Activated CD4-positive, alpha-beta memory T cell treated with anti-CD3 and anti-CD28 coated beads, Interleukin-2, amount 10 ng/mL, durations not matched to agents 7 days and 5 days (primary cell): ENCODE measurements at regions not wholly inside any gene's neighbourhood (a gene's known extent, or its start where the extent isn't known, plus 50 kb on each side); places are given as distances from the start of the nearest gene placed in this dataset.

Experiments
- CTCF ChIA-PET: fragments of 350-600 bp; sonication (Branson Sonifier 250); formaldehyde crosslinking; loops from one replicate; lab custom pipeline; 2021; ENCODE audit warnings: antibody characterized with exemption, inconsistent platforms; lab: Charles Lee
- POLR2A ChIA-PET: fragments of 350-600 bp; sonication (Branson Sonifier 250); formaldehyde crosslinking; loops from one replicate; lab custom pipeline; 2021; ENCODE audit warnings: antibody characterized with exemption; lab: Charles Lee
- DNase-seq: peaks from one replicate; pipeline ENCODE4 v3.0.0-alpha.2; 2020
- H3K27ac Mint-ChIP-seq: one replicate; pipeline ENCODE4 v1.8.0; 2021; ENCODE audit warnings: mild to moderate bottlenecking, mixed read lengths
- H3K27me3 Mint-ChIP-seq: one replicate; pipeline ENCODE4 v1.8.0; 2021; ENCODE audit warnings: mixed read lengths
- H3K36me3 Mint-ChIP-seq: one replicate; pipeline ENCODE4 v1.8.0; 2021; ENCODE audit warnings: low read depth, mixed read lengths
- H3K4me1 Mint-ChIP-seq: one replicate; pipeline ENCODE4 v1.8.0; 2021; ENCODE audit warnings: mixed read lengths
- H3K4me3 Mint-ChIP-seq: one replicate; pipeline ENCODE4 v1.8.0; 2021; ENCODE audit warnings: mild to moderate bottlenecking, mixed read lengths
- H3K9me3 Mint-ChIP-seq: one replicate; pipeline ENCODE4 v1.8.0; 2021; ENCODE audit warnings: mixed read lengths

- no peak for DNase-seq
- H3K27ac Mint-ChIP-seq = no peak overlapping the region
- no peaks in the 10 kb centered on the region for H3K9me3 Mint-ChIP-seq
- no peaks in the 10 kb centered on the region for H3K36me3 Mint-ChIP-seq
- POLR2A ChIA-PET = no interaction called here
- peaks cover 1% of the 10 kb centered on the region for H3K27me3 Mint-ChIP-seq
- H3K4me1 Mint-ChIP-seq = peaks cover 6% of the 10 kb centered on the region
- H3K4me3 Mint-ChIP-seq = no peak overlapping the region
- CTCF ChIA-PET = no interaction called here
These were observed 349.9 kb upstream of the NFE2L3 start for GRCh38 chr7:25802057-25802456.

- Mint-ChIP-seq H3K36me3 (no peaks in the 10 kb centered on the region), H3K4me3 (no peak overlapping the region), H3K27me3 (peaks cover 1% of the 10 kb centered on the region), H3K4me1 (peaks cover 6% of the 10 kb centered on the region), H3K27ac (no peak overlapping the region), H3K9me3 (no peaks in the 10 kb centered on the region)
- CTCF ChIA-PET = no interaction called here
- POLR2A ChIA-PET = no interaction called here
- DNase-seq = no peak
These were observed 349.5 kb upstream of the NFE2L3 start for GRCh38 chr7:25802473-25802872.

GRCh38 chr7:25803117-25803887 is 348.7 kb upstream of the NFE2L3 start:
- H3K27ac Mint-ChIP-seq = no peak overlapping the region
- H3K36me3 Mint-ChIP-seq = no peaks in the 10 kb centered on the region
- no peaks in the 10 kb centered on the region for H3K9me3 Mint-ChIP-seq
- H3K27me3 Mint-ChIP-seq = peaks cover 5% of the 10 kb centered on the region
- POLR2A ChIA-PET = no interaction called here
- CTCF ChIA-PET = no interaction called here
- H3K4me1 Mint-ChIP-seq = peaks cover 6% of the 10 kb centered on the region
- no peak overlapping the region for H3K4me3 Mint-ChIP-seq
- DNase-seq = no peak

- Mint-ChIP-seq H3K36me3 (no peaks in the 10 kb centered on the region), H3K27me3 (peaks cover 5% of the 10 kb centered on the region), H3K9me3 (no peaks in the 10 kb centered on the region), H3K27ac (no peak overlapping the region), H3K4me3 (no peak overlapping the region), H3K4me1 (peaks cover 6% of the 10 kb centered on the region)
- CTCF ChIA-PET = no interaction called here
- DNase-seq = no peak
- POLR2A ChIA-PET = no interaction called here
These were observed 347.8 kb upstream of the NFE2L3 start for GRCh38 chr7:25804154-25804553.

GRCh38 chr7:25805027-25805687 is 346.8 kb upstream of the NFE2L3 start:
- DNase-seq = no peak
- Mint-ChIP-seq H3K4me3 (no peak overlapping the region), H3K27me3 (peaks cover 5% of the 10 kb centered on the region), H3K27ac (no peak overlapping the region), H3K9me3 (no peaks in the 10 kb centered on the region), H3K36me3 (no peaks in the 10 kb centered on the region), H3K4me1 (peaks cover 6% of the 10 kb centered on the region)
- POLR2A ChIA-PET = no interaction called here
- CTCF ChIA-PET = no interaction called here

DNA sequence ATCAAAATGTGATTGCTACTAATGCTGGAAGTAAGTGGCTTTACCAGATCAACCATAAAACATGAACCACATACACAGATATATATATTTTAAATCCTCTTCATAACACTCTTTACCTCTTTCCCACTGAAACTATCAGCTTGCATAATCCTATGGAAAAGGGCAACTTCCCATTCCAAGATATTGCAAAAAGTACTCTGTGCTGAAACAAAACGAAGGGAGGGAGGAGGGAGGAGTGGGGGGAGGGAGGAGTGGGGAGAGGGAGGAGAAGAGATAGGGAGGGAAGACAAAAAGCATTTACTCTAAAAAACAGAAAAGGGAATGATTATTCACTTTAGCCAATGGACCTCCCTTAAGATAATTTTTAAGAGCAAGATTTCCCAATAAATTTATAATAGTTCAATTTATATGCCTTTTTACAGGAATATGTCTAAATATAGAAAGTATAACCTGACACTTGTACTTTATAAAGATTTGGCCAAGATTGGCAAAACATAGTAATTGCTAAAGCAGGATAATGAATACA is 344.8 kb upstream of the NFE2L3 start:
- ChIA-PET POLR2A (no interaction called here), CTCF (no interaction called here)
- Mint-ChIP-seq H3K4me1 (peaks cover 6% of the 10 kb centered on the region), H3K27me3 (peaks cover 4% of the 10 kb centered on the region), H3K9me3 (no peaks in the 10 kb centered on the region), H3K4me3 (no peak overlapping the region), H3K36me3 (no peaks in the 10 kb centered on the region), H3K27ac (no peak overlapping the region)
- DNase-seq = no peak

DNA sequence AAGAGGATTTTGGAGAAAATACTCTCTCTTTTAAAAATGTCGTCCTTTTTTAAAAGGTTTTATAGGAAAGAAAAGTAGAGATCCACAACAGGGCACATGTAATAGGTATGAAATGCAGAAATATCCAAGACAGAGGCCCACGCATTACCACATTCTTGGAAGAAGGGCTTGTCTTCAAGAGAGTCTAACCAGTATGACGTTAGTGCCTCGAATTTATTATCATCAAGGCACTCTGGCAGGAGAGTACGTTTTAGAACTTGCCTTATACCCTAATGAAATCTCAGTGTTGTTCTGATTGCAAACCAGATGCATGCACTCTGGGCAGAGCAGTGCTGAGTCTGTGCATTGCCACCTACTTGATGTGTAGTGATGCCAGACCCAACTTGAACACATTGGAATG is 342.6 kb upstream of the NFE2L3 start:
- Mint-ChIP-seq H3K36me3 (no peaks in the 10 kb centered on the region), H3K9me3 (no peaks in the 10 kb centered on the region)

DNA sequence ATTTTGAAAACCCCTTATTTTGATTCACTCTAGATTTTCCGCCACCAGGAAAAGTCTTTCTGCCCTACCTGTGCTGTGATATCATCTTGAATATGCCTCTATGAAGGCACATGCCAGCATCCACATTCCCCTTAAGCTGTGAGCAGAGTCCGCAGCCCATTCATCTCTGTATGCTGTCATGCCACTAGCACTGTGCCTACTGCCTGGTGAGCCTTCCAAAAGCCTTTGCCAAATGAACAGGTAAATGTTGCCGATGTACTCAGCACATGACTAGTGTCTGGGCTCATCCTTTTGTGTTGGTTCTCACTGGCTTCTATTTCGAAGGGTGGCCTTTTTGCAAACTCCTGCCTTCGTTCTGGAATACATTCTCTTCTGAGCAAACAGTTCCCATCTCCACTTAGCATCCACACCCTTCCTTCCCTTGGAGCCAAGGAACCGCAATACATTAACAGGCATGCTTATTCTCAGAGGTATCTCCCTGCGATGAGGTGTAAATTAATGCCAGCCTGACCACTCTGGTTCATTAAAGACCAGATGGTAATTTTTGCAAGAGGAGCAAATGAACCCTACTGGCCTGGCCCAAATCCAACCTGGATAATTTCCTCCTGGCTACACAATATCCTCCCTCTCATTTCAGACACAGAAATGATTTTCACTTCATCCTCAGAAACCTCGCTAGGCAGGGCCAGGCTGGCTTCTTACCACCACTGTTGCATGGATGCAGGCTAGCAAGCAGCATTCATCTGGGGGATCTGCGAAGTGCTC is 339.7 kb upstream of the NFE2L3 start:
- Mint-ChIP-seq H3K4me1 (no peaks in the 10 kb centered on the region), H3K27ac (no peak overlapping the region), H3K36me3 (no peaks in the 10 kb centered on the region), H3K9me3 (no peaks in the 10 kb centered on the region), H3K4me3 (no peak overlapping the region), H3K27me3 (peaks cover 8% of the 10 kb centered on the region)
- POLR2A ChIA-PET = no interaction called here
- no peak for DNase-seq
- CTCF ChIA-PET = interaction anchor here (1.8 kb wide), 1 partner anchor 8 kb away, joined by 7 read pairs; no protein-coding TSS in a partner anchor

More for the DNA sequence above, 342.6 kb upstream of the NFE2L3 start:
- ChIA-PET POLR2A (no interaction called here), CTCF (no interaction called here)
- no peaks in the 10 kb centered on the region for H3K4me1 Mint-ChIP-seq
- H3K27me3 Mint-ChIP-seq = peaks cover 4% of the 10 kb centered on the region
- no peak overlapping the region for H3K27ac Mint-ChIP-seq
- no peak overlapping the region for H3K4me3 Mint-ChIP-seq
- no peak for DNase-seq

GRCh38 chr7:25813381-25813780 is 338.6 kb upstream of the NFE2L3 start:
- Mint-ChIP-seq H3K4me3 (no peak overlapping the region), H3K4me1 (no peaks in the 10 kb centered on the region), H3K36me3 (no peaks in the 10 kb centered on the region), H3K9me3 (no peaks in the 10 kb centered on the region), H3K27me3 (peaks cover 10% of the 10 kb centered on the region), H3K27ac (no peak overlapping the region)
- no peak for DNase-seq
- ChIA-PET CTCF (no interaction called here), POLR2A (no interaction called here)

DNA sequence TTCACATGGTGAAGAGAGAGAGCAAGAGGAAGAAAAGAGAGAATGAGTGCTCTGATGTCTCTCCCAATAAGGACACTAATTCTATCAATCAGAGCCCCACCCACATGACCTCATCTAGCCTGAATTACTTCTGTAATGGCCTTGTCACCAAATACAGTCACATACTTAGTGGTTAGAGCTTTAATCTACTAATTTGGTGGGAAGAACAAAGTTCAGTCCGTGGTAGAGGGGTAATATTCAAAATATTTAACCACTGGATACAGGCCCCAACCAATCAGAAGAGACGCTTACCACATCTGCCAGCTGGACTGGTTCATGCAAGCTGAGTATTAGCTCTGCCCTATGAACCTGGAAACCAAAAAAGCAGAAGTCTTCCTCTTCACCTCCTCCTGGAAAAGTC is 336.3 kb upstream of the NFE2L3 start:
- no peak overlapping the region for H3K27ac Mint-ChIP-seq
- DNase-seq = no peak
- H3K27me3 Mint-ChIP-seq = peaks cover 11% of the 10 kb centered on the region
- H3K36me3 Mint-ChIP-seq = no peaks in the 10 kb centered on the region
- ChIA-PET POLR2A (no interaction called here), CTCF (no interaction called here)
- H3K4me3 Mint-ChIP-seq = no peak overlapping the region
- no peaks in the 10 kb centered on the region for H3K9me3 Mint-ChIP-seq
- H3K4me1 Mint-ChIP-seq = no peaks in the 10 kb centered on the region

DNA sequence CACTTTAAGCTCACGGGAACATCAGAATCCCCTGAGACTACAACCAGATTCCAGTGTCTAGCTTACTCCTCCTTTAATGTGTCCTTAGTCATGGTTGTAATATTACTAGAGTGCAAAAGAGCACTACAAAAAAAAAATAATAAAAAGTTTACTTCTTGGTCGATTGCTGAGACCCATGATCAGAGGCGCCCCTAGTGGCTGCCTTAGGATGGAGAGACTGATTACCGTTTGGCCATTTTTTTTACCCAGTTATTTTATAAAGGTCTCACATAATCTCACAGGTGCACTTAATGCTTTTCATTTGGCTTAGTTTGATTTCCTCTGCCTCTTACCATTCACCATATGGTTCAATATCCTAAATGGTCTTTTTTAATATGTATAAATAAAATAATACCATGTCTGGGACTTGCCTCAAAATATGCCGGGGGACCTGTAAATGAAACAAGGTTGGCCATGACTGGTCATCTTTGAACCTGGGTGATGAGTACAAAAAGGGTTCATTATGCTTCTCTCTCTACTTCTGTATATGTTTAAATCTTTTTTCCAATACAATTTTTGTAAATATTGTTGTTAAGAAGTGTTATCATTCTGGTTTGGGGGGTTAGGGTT is 331.5 kb upstream of the NFE2L3 start:
- ChIA-PET CTCF (interaction anchor here (1.7 to 2.2 kb wide), 2 partner anchors 9 to 24 kb away, joined by 6 to 7 read pairs; no protein-coding TSS in a partner anchor), POLR2A (no interaction called here)
- Mint-ChIP-seq H3K9me3 (no peaks in the 10 kb centered on the region), H3K4me3 (no peak overlapping the region), H3K27ac (no peak overlapping the region), H3K36me3 (no peaks in the 10 kb centered on the region), H3K27me3 (peaks cover 17% of the 10 kb centered on the region), H3K4me1 (no peaks in the 10 kb centered on the region)
- no peak for DNase-seq

DNA sequence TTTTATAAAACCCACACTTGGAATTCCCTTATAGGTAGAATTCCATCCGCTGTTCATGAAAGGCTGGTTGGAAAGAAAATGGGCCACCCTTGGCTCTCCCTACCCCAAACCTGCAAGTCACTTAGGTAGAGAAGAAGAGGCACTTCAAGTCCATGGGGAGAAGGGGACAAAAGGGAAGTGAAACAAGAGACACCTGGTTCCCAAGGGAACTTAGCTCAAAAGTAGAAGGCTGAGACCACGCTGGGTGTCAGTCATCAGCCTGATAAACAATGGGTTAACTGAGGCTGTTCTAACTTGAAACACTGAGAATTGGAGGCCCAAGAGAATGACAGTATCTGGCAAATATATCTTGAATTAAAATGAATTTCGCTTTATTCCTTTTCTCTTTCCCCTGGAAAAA is 330.8 kb upstream of the NFE2L3 start:
- Mint-ChIP-seq H3K36me3 (no peaks in the 10 kb centered on the region), H3K4me1 (no peaks in the 10 kb centered on the region), H3K9me3 (no peaks in the 10 kb centered on the region), H3K4me3 (no peak overlapping the region), H3K27me3 (peaks cover 17% of the 10 kb centered on the region), H3K27ac (no peak overlapping the region)
- no peak for DNase-seq
- ChIA-PET CTCF (interaction anchor here (1.7 to 2.2 kb wide), 2 partner anchors 10 to 24 kb away, joined by 6 to 7 read pairs; no protein-coding TSS in a partner anchor), POLR2A (no interaction called here)

DNA sequence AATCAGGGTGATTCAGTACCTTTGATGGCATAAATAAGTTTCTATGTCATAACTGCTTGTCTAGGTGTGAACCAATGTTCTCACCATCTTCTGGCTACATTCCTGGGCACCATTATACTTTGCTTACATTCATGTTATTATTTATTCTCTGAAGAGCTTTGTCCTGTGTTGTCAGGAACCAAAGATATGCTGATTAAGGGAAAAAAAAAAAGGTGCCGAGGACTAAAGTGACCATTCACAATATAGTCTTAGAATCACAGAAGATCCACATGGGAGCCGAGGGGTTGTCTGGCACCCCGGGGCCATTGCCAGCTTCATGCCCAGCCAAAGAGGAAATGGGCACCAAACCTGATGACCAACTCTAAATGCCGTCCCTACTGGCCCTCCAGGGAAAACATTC is 329.2 kb upstream of the NFE2L3 start:
- Mint-ChIP-seq H3K27ac (no peak overlapping the region), H3K36me3 (no peaks in the 10 kb centered on the region), H3K4me1 (no peaks in the 10 kb centered on the region), H3K27me3 (peaks cover 11% of the 10 kb centered on the region), H3K9me3 (no peaks in the 10 kb centered on the region), H3K4me3 (no peak overlapping the region)
- ChIA-PET CTCF (no interaction called here), POLR2A (no interaction called here)
- DNase-seq = no peak
